Lower leg skin (tissue), 4 donors: ENCODE measurements at regions not wholly inside any gene's neighbourhood (a gene's known extent, or its start where the extent isn't known, plus 50 kb on each side); places are given as distances from the start of the nearest gene placed in this dataset.
"Not testable (repeated sequence)": the region's sequence is repeated elsewhere in the genome, so short reads cannot be mapped to it uniquely, and the experiment has no call there.

Source experiments
- DNase-seq, 2 donors: peaks; one replicate each; pipeline ENCODE4 v3.0.0-alpha.2; 2019; ENCODE audit warnings: low spot score in 2 of 2
- H3K4me3 ChIP-seq: fragments of 200-600 bp; sonication (generic); 2 replicates; pipeline ENCODE4 v1.5.1; 2017; ENCODE audit warnings: mild to moderate bottlenecking, low read depth; ENCODE audit not compliant: poor library complexity, severe bottlenecking
- POLR2A ChIP-seq, 2 donors: fragments of 450-650 bp; IDR thresholded peaks; one replicate each; pipeline ENCODE4 v1.6.1; 2016 to 2017; ENCODE audit warnings: antibody characterized with exemption in 2 of 2, mild to moderate bottlenecking in 1 of 2, moderate library complexity in 1 of 2
- WGBS, 2 donors: methylation state at CpG; one replicate each; pipeline ENCODE4 v1.1.5; 2018; 5-methylcytosine and 5-hydroxymethylcytosine counted together
- intact Hi-C: fragments of 100-400 bp; cut with DNase I; formaldehyde crosslinking; loops from one replicate; pipeline ENCODE4 v1.15.0; 2023; ENCODE audit warnings: low total_unique reads
- TF ChIP-seq, protein P1 (sequence below), 3 donors: fragments of 450-650 bp; IDR thresholded peaks; one replicate each; pipeline ENCODE4 v1.5.1; 2016; ENCODE audit warnings: antibody characterized with exemption in 3 of 3, mild to moderate bottlenecking in 3 of 3, moderate library complexity in 2 of 3

DNA sequence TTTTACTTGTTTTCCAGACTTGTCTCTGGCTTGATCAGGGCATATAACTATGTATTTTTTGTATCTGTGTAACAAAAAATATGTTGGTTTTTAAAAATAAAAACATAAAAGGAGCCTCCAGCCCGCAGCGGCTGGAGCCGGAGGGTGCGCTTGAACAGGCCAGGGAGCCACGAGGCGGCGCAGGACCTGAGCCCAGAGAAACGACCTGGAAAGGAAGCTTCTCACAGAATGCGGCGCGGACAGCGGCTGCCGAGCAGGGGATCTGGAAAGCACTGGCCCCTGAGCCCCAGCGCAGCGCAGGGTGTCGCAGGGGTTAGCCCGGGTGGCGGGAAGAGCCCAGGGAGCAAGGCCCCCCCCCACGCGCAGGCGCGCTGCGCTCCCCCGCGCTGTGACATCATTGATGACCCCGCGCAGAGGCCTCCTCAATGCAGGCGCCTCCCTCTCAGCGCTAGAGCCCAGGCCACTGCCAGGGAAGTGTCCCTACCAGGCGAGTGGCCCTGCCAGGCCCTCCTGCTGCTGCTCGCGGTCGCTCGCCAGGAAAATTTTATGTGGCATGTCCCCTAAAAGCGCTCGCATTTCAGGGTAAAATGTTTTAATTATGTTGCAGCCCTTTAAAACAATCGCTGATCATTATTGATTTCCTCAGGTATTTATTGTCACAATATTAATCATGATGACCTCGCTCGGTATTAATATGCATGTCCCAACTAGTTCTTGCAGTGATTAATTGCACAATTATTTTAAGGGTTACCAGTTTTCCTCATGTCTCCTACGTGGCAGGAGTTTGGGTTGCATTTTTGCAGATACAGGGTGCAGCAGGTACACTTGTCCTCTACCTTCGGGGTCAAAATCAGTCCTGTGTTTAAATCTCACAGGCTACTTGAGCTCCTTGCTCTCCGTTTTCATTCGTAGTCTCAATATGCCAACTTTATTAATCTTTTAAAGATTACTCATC lies 134.2 kb downstream of the USP22 start:
- peak overlapping the region; percentile 17 for H3K4me3 ChIP-seq
- WGBS, 2 donors = 6 to 10% methylated on average over 29 to 34 of the region's 43 CpGs
- intact Hi-C loops = no loop called here
- DNase-seq = peak; percentile 79 to 96
- no peak for TF ChIP-seq POLR2A (IDR thresholded peaks at IDR 0.05)
- TF ChIP-seq, protein P1, sequence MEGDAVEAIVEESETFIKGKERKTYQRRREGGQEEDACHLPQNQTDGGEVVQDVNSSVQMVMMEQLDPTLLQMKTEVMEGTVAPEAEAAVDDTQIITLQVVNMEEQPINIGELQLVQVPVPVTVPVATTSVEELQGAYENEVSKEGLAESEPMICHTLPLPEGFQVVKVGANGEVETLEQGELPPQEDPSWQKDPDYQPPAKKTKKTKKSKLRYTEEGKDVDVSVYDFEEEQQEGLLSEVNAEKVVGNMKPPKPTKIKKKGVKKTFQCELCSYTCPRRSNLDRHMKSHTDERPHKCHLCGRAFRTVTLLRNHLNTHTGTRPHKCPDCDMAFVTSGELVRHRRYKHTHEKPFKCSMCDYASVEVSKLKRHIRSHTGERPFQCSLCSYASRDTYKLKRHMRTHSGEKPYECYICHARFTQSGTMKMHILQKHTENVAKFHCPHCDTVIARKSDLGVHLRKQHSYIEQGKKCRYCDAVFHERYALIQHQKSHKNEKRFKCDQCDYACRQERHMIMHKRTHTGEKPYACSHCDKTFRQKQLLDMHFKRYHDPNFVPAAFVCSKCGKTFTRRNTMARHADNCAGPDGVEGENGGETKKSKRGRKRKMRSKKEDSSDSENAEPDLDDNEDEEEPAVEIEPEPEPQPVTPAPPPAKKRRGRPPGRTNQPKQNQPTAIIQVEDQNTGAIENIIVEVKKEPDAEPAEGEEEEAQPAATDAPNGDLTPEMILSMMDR (IDR thresholded peaks at IDR 0.05) = no peak

DNA sequence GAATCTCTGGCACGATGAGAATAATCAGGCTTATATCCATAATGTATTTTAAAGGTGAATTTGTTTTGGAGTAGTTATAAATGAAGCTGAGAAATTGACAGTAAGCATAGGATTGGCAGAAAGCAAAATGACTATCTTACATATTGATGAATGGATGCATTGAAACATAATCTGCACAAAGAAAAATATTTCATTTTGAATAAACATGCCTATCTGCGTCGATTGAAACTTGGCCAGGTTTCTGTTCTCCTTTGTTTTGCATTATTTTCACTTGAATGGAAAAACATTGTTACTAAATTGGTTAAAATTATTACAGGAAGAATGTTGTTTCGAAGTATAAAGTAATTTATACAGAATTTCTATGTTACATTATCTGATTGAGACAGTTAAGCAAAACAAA lies 128.2 kb downstream of the USP22 start:
- TF ChIP-seq, protein P1 (IDR thresholded peaks at IDR 0.05) = no peak
- no peak for TF ChIP-seq POLR2A (IDR thresholded peaks at IDR 0.05)
- WGBS, 2 donors = 45 to 51% methylated on average over 4 of the region's 4 CpGs
- DNase-seq = no peak
- H3K4me3 ChIP-seq = no peak overlapping the region
- intact Hi-C loops = no loop called here

DNA sequence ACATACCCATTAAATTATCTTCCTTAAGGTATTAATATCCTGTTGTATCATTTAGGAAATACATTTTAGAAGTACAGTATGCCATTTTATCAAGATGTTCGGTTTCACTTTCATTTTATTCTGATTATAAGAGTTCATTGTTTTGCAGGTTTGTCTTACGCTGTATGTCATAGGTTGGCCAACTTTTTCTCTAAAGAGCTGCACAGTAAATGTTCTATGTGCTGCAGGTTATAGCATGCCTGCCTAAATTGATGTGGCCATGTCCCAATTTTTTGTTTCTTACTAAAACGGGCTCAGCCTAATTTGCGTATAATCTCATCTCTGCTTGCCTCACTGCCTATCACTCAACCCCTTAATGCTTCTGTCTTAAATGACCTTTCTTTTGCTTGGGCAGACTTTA lies 126.4 kb downstream of the USP22 start:
- 48 to 53% methylated on average over 4 of the region's 4 CpGs for WGBS, 2 donors
- no peak for DNase-seq
- no peak overlapping the region for H3K4me3 ChIP-seq
- intact Hi-C loops = no loop called here
- TF ChIP-seq POLR2A (IDR thresholded peaks at IDR 0.05) = no peak
- TF ChIP-seq, protein P1 (IDR thresholded peaks at IDR 0.05) = no peak

DNA sequence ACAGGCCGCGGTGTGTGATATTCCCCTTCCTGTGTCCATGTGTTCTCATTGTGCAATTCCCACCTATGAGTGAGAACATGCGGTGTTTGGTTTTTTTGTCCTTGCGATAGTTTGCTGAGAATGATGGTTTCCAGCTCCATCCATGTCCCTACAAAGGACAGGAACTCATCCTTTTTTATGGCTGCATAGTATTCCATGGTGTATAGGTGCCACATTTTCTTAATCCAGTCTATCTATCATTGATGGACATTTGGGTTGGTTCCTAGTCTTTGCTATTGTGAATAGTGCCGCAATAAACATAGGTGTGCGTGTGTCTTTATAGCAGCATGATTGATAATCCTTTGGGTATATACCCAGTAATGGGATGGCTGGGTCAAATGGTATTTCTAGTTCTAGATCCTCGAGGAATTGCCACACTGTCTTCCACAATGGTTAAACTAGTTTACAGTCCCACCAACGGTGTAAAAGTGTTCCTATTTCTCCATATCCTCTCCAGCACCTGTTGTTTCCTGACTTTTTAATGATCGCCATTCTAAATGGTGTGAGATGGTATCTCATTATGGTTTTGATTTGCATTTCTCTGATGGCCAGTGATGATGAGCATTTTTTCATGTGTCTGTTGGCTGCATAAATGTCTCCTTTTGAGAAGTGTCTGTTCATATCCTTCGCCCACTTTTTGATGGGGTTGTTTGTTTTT lies 125.1 kb downstream of the USP22 start:
- WGBS, 2 donors = 94 to 96% methylated on average over 10 of the region's 10 CpGs
- intact Hi-C loops = not testable (repeated sequence)

DNA sequence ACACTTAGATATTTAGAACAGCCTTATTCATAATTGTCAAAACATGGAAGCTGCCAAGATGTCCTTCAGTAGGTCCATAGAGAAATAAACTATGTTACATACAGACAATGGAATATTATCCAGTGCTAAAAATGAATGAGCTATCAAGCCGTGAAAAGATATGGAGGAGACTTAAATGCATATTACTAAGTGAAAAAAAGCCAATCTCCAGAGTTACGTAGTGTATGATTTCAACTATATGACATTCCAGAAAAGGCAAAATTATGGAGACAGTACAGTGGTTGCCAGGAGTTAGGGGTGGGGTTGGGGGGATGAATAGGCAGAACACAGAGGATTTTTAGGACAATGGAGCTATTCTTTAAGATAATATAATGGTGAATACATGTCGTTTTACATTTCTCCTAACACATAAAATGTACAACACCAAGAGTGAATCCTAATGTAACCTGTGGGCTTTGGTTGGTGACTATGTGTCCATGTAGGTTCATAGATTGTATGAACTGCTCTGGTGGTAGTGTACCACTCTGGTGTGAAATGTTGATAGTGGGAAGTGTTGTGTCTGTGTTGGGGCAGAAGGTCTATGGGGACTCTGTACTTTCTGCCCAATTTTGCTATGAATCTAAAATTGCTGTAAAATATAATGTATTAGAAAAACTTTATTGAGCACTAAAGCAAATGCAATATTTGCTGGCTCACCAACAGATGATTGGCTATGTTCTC lies 122.6 kb downstream of the USP22 start:
- no peak for DNase-seq
- H3K4me3 ChIP-seq = no peak overlapping the region
- intact Hi-C loops = no loop called here
- TF ChIP-seq, protein P1 (IDR thresholded peaks at IDR 0.05) = no peak
- TF ChIP-seq POLR2A (IDR thresholded peaks at IDR 0.05) = no peak
- 60 to 72% methylated on average over 3 of the region's 3 CpGs for WGBS, 2 donors

More for the DNA sequence above, 125.1 kb downstream of the USP22 start:
- not testable (repeated sequence) for DNase-seq, H3K4me3 ChIP-seq

DNA sequence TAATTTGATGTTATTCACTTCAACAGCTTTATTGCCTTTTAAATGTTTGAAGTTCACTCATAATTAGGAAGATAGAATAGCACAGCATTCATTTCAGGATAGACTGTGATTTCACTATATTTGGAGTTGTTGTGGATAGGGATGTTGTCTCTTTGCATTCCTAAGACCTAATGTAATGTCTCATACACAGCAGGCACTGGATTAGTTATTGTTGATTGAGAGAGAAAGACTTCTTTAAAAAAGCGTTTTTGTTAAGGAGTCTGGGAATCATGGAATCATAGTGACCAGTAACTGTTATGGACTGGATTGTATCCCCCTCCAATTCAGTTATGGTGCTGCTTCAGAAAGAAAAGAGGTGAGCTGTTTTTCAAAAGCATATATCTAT lies 122.0 kb downstream of the USP22 start:
- no peak for DNase-seq
- intact Hi-C loops = no loop called here
- TF ChIP-seq, protein P1 (IDR thresholded peaks at IDR 0.05) = no peak
- TF ChIP-seq POLR2A (IDR thresholded peaks at IDR 0.05) = no peak
- no peak overlapping the region for H3K4me3 ChIP-seq
- WGBS, 2 donors = 21 to 25% methylated on average over 1 of the region's 1 CpG
